ENCODE measurements at regions not wholly inside any gene's neighbourhood (a gene's known extent, or its start where the extent isn't known, plus 50 kb on each side); places are given as distances from the start of the nearest gene placed in this dataset.
"Not testable (repeated sequence)": the region's sequence is repeated elsewhere in the genome, so short reads cannot be mapped to it uniquely, and the experiment has no call there.

DNA sequence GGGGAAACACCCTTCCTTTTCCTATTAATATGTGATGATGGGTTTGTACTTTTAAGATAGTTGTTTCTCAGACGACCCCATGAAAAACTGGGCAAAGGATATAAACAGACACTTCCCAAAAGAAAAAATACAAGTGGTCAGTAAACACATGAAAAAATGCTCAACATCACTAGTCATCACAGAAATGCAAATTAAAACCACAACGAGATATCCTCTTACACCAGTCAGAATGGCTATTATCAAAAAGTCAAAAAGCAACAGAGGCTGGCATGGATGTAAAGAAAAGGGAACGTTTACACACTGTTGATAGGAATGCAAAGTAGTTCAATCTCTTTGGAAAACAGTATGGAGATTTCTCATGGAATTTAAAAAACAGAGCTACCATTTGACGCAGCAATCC is 111.4 kb upstream of the ZEB1 start:
- no peaks in the 10 kb centered on the region for H3K4me1 Mint-ChIP-seq (ENCODE audit: unreplicated experiment)
- no peak overlapping the region for H3K27ac Mint-ChIP-seq
- no peaks in the 10 kb centered on the region for H3K27me3 Mint-ChIP-seq

GRCh38 chr10:31209478-31209877 is 109.5 kb upstream of the ZEB1 start:
- TF ChIP-seq, protein P1, sequence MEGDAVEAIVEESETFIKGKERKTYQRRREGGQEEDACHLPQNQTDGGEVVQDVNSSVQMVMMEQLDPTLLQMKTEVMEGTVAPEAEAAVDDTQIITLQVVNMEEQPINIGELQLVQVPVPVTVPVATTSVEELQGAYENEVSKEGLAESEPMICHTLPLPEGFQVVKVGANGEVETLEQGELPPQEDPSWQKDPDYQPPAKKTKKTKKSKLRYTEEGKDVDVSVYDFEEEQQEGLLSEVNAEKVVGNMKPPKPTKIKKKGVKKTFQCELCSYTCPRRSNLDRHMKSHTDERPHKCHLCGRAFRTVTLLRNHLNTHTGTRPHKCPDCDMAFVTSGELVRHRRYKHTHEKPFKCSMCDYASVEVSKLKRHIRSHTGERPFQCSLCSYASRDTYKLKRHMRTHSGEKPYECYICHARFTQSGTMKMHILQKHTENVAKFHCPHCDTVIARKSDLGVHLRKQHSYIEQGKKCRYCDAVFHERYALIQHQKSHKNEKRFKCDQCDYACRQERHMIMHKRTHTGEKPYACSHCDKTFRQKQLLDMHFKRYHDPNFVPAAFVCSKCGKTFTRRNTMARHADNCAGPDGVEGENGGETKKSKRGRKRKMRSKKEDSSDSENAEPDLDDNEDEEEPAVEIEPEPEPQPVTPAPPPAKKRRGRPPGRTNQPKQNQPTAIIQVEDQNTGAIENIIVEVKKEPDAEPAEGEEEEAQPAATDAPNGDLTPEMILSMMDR (conservative IDR thresholded peaks at IDR 0.05) = no peak
- DNase-seq (ENCODE audit: extremely low spot score, unreplicated experiment) = no peak
- Mint-ChIP-seq H3K27me3 (no peaks in the 10 kb centered on the region), H3K4me3 (no peak overlapping the region), H3K4me1 (ENCODE audit: unreplicated experiment) (no peaks in the 10 kb centered on the region), H3K27ac (no peak overlapping the region), H3K36me3 (no peaks in the 10 kb centered on the region), H3K9me3 (no peaks in the 10 kb centered on the region)

More for the DNA sequence above, 111.4 kb upstream of the ZEB1 start:
- DNase-seq (ENCODE audit: extremely low spot score, unreplicated experiment) = no peak
- TF ChIP-seq, protein P1 (conservative IDR thresholded peaks at IDR 0.05) = no peak
- no peak overlapping the region for H3K4me3 Mint-ChIP-seq
- no peaks in the 10 kb centered on the region for H3K9me3 Mint-ChIP-seq
- H3K36me3 Mint-ChIP-seq = no peaks in the 10 kb centered on the region

GRCh38 chr10:31210190-31210589 is 108.8 kb upstream of the ZEB1 start:
- Mint-ChIP-seq H3K27me3 (no peaks in the 10 kb centered on the region), H3K27ac (no peak overlapping the region), H3K9me3 (no peaks in the 10 kb centered on the region), H3K4me3 (no peak overlapping the region), H3K36me3 (no peaks in the 10 kb centered on the region), H3K4me1 (ENCODE audit: unreplicated experiment) (no peaks in the 10 kb centered on the region)
- TF ChIP-seq, protein P1 (conservative IDR thresholded peaks at IDR 0.05) = no peak
- DNase-seq (ENCODE audit: extremely low spot score, unreplicated experiment) = no peak

DNA sequence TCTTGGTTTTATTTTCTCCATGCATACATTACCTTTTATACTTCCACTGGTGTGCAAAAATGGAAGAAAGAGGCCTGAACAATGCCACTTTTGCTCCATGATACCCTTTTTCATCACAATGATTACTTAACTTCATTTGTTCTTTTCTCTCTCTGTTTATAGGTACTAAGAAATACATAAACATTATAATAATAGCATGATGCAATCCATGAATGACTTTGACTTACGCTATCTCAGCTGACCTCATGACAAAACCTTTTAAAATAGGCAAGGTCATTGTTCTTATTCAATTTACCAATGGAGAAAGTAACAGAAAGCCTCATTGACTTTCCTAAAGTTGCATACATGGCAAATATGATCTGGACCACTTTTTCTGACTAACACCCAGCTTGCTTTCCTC is 105.1 kb upstream of the ZEB1 start:
- Mint-ChIP-seq H3K27ac (no peak overlapping the region), H3K4me1 (ENCODE audit: unreplicated experiment) (no peaks in the 10 kb centered on the region), H3K36me3 (no peaks in the 10 kb centered on the region), H3K27me3 (no peaks in the 10 kb centered on the region), H3K9me3 (no peaks in the 10 kb centered on the region), H3K4me3 (no peak overlapping the region)
- TF ChIP-seq, protein P1 (conservative IDR thresholded peaks at IDR 0.05) = no peak
- DNase-seq (ENCODE audit: extremely low spot score, unreplicated experiment) = no peak

DNA sequence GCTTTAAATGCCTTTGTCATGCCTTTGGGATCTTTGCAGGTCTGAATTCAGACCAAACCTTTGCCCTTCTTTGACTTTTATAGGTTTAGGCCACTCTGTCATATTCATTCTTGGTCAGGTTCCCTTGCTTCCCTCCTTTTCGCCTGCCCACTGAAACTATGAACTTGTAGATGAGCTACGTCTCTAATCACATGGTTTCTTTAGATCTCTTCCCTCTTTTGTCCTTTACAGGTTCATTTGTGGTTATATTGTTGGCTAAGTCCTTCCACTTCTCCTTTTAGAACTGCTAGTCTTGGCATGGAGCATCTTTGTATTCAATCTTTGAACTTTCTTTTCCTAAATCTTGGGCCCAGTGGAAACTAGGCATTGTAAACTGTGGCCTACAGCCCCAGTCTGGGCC is 104.0 kb upstream of the ZEB1 start:
- Mint-ChIP-seq H3K4me3 (no peak overlapping the region), H3K9me3 (no peaks in the 10 kb centered on the region), H3K36me3 (no peaks in the 10 kb centered on the region), H3K27ac (no peak overlapping the region), H3K4me1 (ENCODE audit: unreplicated experiment) (no peaks in the 10 kb centered on the region), H3K27me3 (no peaks in the 10 kb centered on the region)
- DNase-seq (ENCODE audit: extremely low spot score, unreplicated experiment) = no peak
- TF ChIP-seq, protein P1 (conservative IDR thresholded peaks at IDR 0.05) = no peak

DNA sequence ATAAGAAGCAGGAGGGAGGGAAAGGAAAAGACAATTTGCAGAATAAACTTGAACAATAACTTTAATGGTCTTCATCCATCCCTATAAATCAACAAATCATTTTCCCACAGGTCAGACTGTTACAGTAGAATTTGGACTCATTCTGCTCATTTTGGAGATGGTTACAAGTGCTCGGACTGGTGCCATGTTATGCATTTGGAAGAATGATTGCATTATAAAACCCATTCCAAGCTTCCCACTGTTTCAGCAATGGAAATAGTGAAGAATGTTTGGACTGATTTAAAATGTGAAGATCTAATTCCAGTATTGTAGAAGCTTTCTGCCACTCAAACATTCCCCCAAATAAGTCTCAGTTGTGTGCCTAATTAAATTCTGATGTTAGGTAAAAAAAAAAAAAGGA is 99.7 kb upstream of the ZEB1 start:
- no peaks in the 10 kb centered on the region for H3K27me3 Mint-ChIP-seq
- H3K9me3 Mint-ChIP-seq = no peaks in the 10 kb centered on the region
- TF ChIP-seq, protein P1 (conservative IDR thresholded peaks at IDR 0.05) = no peak
- H3K4me3 Mint-ChIP-seq = no peak overlapping the region
- no peaks in the 10 kb centered on the region for H3K36me3 Mint-ChIP-seq
- H3K4me1 Mint-ChIP-seq (ENCODE audit: unreplicated experiment) = no peaks in the 10 kb centered on the region
- H3K27ac Mint-ChIP-seq = no peak overlapping the region
- no peak for DNase-seq (ENCODE audit: extremely low spot score, unreplicated experiment)

DNA sequence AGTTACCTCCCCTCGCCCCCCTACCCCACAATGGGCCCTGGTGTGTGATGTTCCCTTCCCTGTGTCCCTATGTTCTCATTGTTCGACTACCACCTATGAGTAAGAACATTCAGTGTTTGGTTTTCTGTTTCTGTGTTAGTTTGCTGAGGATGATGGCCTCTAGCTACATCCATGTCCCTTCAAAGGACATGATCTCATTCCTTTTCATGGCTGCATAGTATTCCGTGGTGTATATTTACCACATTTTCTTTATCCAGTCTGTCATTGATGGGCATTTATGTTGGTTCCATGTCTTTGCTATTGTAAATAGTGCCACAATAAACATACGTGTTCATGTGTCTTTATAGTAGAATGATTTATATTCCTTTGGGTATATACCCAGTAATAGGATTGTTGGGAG is 90.2 kb upstream of the ZEB1 start:
- H3K4me1 Mint-ChIP-seq (ENCODE audit: unreplicated experiment) = not testable (repeated sequence)

More for the DNA sequence above, 90.2 kb upstream of the ZEB1 start:
- H3K4me3 Mint-ChIP-seq; H3K36me3 Mint-ChIP-seq; H3K27ac Mint-ChIP-seq; H3K27me3 Mint-ChIP-seq; H3K9me3 Mint-ChIP-seq; DNase-seq (ENCODE audit: extremely low spot score, unreplicated experiment): not testable (repeated sequence)
